Lung (tissue), 11 donors: ENCODE measurements at regions not wholly inside any gene's neighbourhood (a gene's known extent, or its start where the extent isn't known, plus 50 kb on each side); places are given as distances from the start of the nearest gene placed in this dataset.

Experiments
- ATAC-seq: fragments of 200-7000 bp; cut with Tn5 transposase; one replicate; pipeline ENCODE4 v1.9.1; 2020; ENCODE audit warnings: moderate number of reproducible peaks; ENCODE audit not compliant: insufficient read depth, low FRiP score
- DNase-seq, 3 donors: peaks; one replicate each; pipeline ENCODE4 v3.0.0-alpha.2; 2013 to 2017
- H3K27ac ChIP-seq, 2 donors: one replicate each; pipeline ENCODE4 v1.5.1; 2013; ENCODE audit warnings: mild to moderate bottlenecking in 2 of 2, moderate library complexity in 2 of 2, control low read depth in 1 of 2, inconsistent platforms in 1 of 2, low read depth in 1 of 2, low read length in 1 of 2
- H3K27me3 ChIP-seq, 3 donors: one replicate each; pipeline ENCODE4 v1.5.1; 2013; ENCODE audit warnings: low read length in 2 of 3; ENCODE audit not compliant: control insufficient read depth in 3 of 3, insufficient read depth in 3 of 3
- H3K36me3 ChIP-seq, 4 donors: one replicate each; pipeline ENCODE4 v1.5.1; 2013; ENCODE audit warnings: low read length in 4 of 4, mild to moderate bottlenecking in 1 of 4, moderate library complexity in 1 of 4; ENCODE audit not compliant: control insufficient read depth in 4 of 4, insufficient read depth in 4 of 4
- H3K4me1 ChIP-seq, 5 donors: one replicate each; pipeline ENCODE4 v1.5.1; 2013; ENCODE audit warnings: low read length in 5 of 5, mild to moderate bottlenecking in 2 of 5, moderate library complexity in 1 of 5; ENCODE audit not compliant: control insufficient read depth in 5 of 5, insufficient read depth in 5 of 5
- H3K4me3 ChIP-seq: one replicate; pipeline ENCODE4 v1.5.1; 2013; ENCODE audit warnings: mild to moderate bottlenecking, control low read depth, moderate library complexity
- H3K9ac ChIP-seq, 2 donors: one replicate each; pipeline ENCODE4 v1.5.1; 2013; ENCODE audit warnings: low read length in 2 of 2, control low read depth in 1 of 2; ENCODE audit not compliant: insufficient read depth in 1 of 2
- H3K9me3 ChIP-seq, 4 donors: one replicate each; pipeline ENCODE4 v1.5.1; 2013; ENCODE audit warnings: low read length in 3 of 4, mild to moderate bottlenecking in 1 of 4, moderate library complexity in 1 of 4; ENCODE audit not compliant: control insufficient read depth in 4 of 4, insufficient read depth in 3 of 4
- CTCF ChIP-seq: IDR thresholded peaks from 2 replicates; pipeline ENCODE4 v1.5.1; 2012; ENCODE audit warnings: mild to moderate bottlenecking; ENCODE audit errors: control extremely low read depth, extremely low read depth
- WGBS, 2 donors: extraction: QIAGEN DNeasy Blood & Tissue Kit; methylation state at CpG; one replicate each; pipeline ENCODE4 v1.1.7; 2013; 5-methylcytosine and 5-hydroxymethylcytosine counted together
- donor health status: control.
- donor health status: control.
- donor health status: Bipolar disorder and iron deficiency.
- donor health status: healthy.
- donor health status: DM: yes; HTN: yes; CAD: no.

- no peak for TF ChIP-seq CTCF
- WGBS, 2 donors, result 69 to 82% methylated on average over 4 of the region's 4 CpGs
- Histone ChIP-seq H3K9me3 (no peaks in the 10 kb centered on the region), H3K4me3 (no peak overlapping the region), H3K9ac (no peak overlapping the region), H3K27ac (no peak overlapping the region), H3K27me3 (peaks cover 0 to 3% (median 3%) of the 10 kb centered on the region in 3 donors), H3K4me1 (peaks cover 0 to 9% (median 0%) of the 10 kb centered on the region in 5 donors), H3K36me3 (no peaks in the 10 kb centered on the region)
- ATAC-seq, result no peak
- no peak for DNase-seq
These were observed 165.3 kb downstream of the FBXO8 start for GRCh38 chr4:174118171-174118570.

GRCh38 chr4:174117445-174117844 lies 166.0 kb downstream of the FBXO8 start:
- ATAC-seq, result no peak
- WGBS, 2 donors, result 90 to 92% methylated on average over 8 of the region's 8 CpGs

GRCh38 chr4:174116021-174116420 lies 167.4 kb downstream of the FBXO8 start:
- H3K36me3 ChIP-seq, result no peaks in the 10 kb centered on the region
- DNase-seq (no peak), ATAC-seq (no peak)
- no peak overlapping the region for H3K27ac ChIP-seq
- H3K4me3 ChIP-seq, result no peak overlapping the region
- no peak for TF ChIP-seq CTCF
- WGBS, 2 donors, result 69 to 75% methylated on average over 4 of the region's 4 CpGs
- H3K27me3 ChIP-seq, result peaks cover 0 to 3% (median 3%) of the 10 kb centered on the region in 3 donors
- H3K4me1 ChIP-seq, result peaks cover 0 to 7% (median 0%) of the 10 kb centered on the region in 5 donors
- H3K9ac ChIP-seq, result no peak overlapping the region
- no peaks in the 10 kb centered on the region for H3K9me3 ChIP-seq

More at GRCh38 chr4:174117445-174117844, 166.0 kb downstream of the FBXO8 start:
- H3K27me3 ChIP-seq, result peaks cover 0 to 3% (median 3%) of the 10 kb centered on the region in 3 donors
- no peak for TF ChIP-seq CTCF
- H3K36me3 ChIP-seq, result no peaks in the 10 kb centered on the region
- H3K4me1 ChIP-seq, result peaks cover 0 to 4% (median 0%) of the 10 kb centered on the region in 5 donors
- H3K4me3 ChIP-seq, result no peak overlapping the region
- no peak overlapping the region for H3K9ac ChIP-seq
- H3K27ac ChIP-seq, result no peak overlapping the region
- H3K9me3 ChIP-seq, result no peaks in the 10 kb centered on the region
- DNase-seq, result no peak

GRCh38 chr4:174111422-174111821 lies 172.0 kb downstream of the FBXO8 start:
- H3K27me3 ChIP-seq, result no peaks in the 10 kb centered on the region
- H3K9ac ChIP-seq, result no peak overlapping the region
- TF ChIP-seq CTCF, result no peak
- ATAC-seq (no peak), DNase-seq (peak in 2 of 3 donors; percentile 58 to 59)
- H3K9me3 ChIP-seq, result no peaks in the 10 kb centered on the region
- WGBS, 2 donors, result 71 to 80% methylated on average over 2 of the region's 2 CpGs
- peaks cover 0 to 9% (median 0%) of the 10 kb centered on the region in 5 donors for H3K4me1 ChIP-seq
- no peak overlapping the region for H3K4me3 ChIP-seq
- H3K27ac ChIP-seq, result no peak overlapping the region
- no peaks in the 10 kb centered on the region for H3K36me3 ChIP-seq
